ENCODE measurements at regions not wholly inside any gene's neighbourhood (a gene's known extent, or its start where the extent isn't known, plus 50 kb on each side); places are given as distances from the start of the nearest gene placed in this dataset.

- DNase-seq = no peak
Measured at GRCh38 chr2:16140771-16141640, 200.7 kb downstream of the MYCN start.

GRCh38 chr2:16139663-16140615 is 199.6 kb downstream of the MYCN start:
- no peak for DNase-seq

- DNase-seq = no peak
Measured at GRCh38 chr2:16138811-16139662, 198.7 kb downstream of the MYCN start.

- DNase-seq = no peak
Measured at GRCh38 chr2:16137080-16137755, 196.9 kb downstream of the MYCN start.

GRCh38 chr2:16136461-16137035 is 196.2 kb downstream of the MYCN start:
- DNase-seq = no peak

GRCh38 chr2:16135913-16136310 is 195.6 kb downstream of the MYCN start:
- DNase-seq = no peak

- no peak for DNase-seq
Measured at GRCh38 chr2:16135196-16135912, 195.0 kb downstream of the MYCN start.

GRCh38 chr2:16134436-16135165 is 194.3 kb downstream of the MYCN start:
- no peak for DNase-seq

- DNase-seq = no peak
Measured at GRCh38 chr2:16130906-16131400, 190.6 kb downstream of the MYCN start.

- DNase-seq = no peak
Measured at GRCh38 chr2:16130541-16130880, 190.2 kb downstream of the MYCN start.

GRCh38 chr2:16129716-16130540 is 189.6 kb downstream of the MYCN start:
- no peak for DNase-seq

GRCh38 chr2:16128746-16129610 is 188.6 kb downstream of the MYCN start:
- DNase-seq = no peak

- no peak for DNase-seq
Measured at GRCh38 chr2:16127958-16128357, 187.6 kb downstream of the MYCN start.

- DNase-seq = no peak
Measured at GRCh38 chr2:16127276-16127940, 187.1 kb downstream of the MYCN start.

GRCh38 chr2:16126517-16127275 is 186.3 kb downstream of the MYCN start:
- no peak for DNase-seq

GRCh38 chr2:16125614-16126516 is 185.5 kb downstream of the MYCN start:
- no peak for DNase-seq

All from T-helper 9 cell (primary cell).